HG02870 (cell line): ENCODE measurements at regions not wholly inside any gene's neighbourhood (a gene's known extent, or its start where the extent isn't known, plus 50 kb on each side); places are given as distances from the start of the nearest gene placed in this dataset.
"Not testable (repeated sequence)": the region's sequence is repeated elsewhere in the genome, so short reads cannot be mapped to it uniquely, and the experiment has no call there.

Experiments used
- ATAC-seq: cut with Tn5 transposase; IDR thresholded peaks from one replicate; pipeline ENCODE4 v1.9.1; 2021; ENCODE audit warnings: mild to moderate bottlenecking, moderate library complexity; ENCODE audit not compliant: unreplicated experiment

- ATAC-seq: not testable (repeated sequence)
Observed at GRCh38 chr6:58342287-58342686, 1024.9 kb downstream of the PRIM2 start.

DNA sequence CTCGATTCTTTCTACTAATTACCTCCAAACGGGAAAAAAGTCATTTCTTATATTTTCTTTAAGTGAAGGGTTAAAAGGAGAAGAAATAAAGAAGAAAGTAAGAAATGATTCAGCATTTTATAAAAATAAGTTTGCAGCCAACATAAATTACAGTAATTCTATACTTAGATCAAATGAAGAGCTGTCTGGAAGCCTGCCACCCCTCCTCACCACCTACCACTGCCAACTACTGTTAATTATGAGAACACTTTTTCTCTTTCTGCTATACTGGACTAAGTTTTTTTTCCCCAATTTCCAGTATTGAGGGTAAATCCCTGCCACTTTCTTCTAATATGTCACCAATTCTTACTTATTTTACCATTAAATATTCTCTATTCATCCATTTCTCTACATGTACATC lies 1030.1 kb downstream of the PRIM2 start:
- not testable (repeated sequence) for ATAC-seq

- not testable (repeated sequence) for ATAC-seq
Observed at GRCh38 chr6:58351619-58352018, 1034.2 kb downstream of the PRIM2 start.

DNA sequence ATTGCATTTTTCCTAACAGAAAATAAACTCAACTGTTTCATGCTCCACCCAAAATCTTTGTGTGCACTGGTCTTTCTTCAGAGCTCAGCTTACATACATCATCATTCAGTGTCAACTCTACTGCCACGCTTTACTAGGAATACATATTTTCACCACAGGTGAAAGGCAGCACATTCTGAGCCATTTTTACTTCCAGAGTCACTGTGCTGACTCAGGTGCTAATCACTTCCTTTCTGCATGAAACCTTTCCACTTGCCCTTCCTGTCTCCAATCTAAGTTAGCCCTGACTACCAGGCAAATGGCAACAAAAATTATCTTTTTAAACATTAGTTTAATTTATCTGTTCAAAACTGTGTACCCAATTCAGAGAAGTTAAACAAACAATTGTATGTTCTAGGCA lies 1041.0 kb downstream of the PRIM2 start:
- ATAC-seq: not testable (repeated sequence)

DNA sequence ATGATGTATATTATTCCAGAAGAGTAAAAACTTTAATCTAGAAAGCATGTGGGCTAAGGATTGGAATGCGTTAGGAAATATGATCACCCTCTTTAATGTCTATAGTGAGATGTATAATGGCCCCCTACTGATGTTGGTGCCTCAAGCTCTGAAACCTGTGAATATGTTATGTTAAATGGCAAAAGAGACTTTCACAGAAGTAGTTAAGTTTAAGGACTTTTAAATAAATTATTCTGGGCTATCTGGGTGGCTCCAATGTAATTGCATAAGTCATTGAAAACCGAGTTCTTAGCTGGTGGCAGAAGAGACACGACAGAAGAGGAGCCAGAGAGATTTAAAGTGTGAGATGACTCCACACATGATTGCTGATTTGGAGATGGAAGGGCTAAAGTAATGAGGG lies 1048.4 kb downstream of the PRIM2 start:
- ATAC-seq: not testable (repeated sequence)

GRCh38 chr6:58406659-58407058 lies 1089.2 kb downstream of the PRIM2 start:
- not testable (repeated sequence) for ATAC-seq

DNA sequence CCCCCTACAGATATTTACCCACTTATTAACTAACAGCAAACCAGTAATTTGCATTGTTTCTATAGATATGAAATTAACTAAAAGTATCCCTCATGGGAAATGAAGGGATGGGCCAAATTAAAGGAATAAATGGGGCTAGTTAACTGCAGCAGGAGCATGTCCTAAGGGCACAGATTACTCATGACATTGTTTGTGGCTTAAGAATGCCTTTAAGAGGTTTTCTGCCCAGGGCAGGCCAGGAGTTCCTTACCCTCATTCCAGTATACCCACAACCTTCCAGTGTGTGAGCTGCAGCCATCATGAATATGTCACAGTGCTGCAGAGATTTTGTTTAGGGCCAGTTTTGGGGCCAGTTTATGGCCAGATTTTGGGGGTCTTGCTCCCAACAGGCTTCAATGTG lies 1101.9 kb downstream of the PRIM2 start:
- ATAC-seq: no peak
